ENCODE measurements at regions not wholly inside any gene's neighbourhood (a gene's known extent, or its start where the extent isn't known, plus 50 kb on each side); places are given as distances from the start of the nearest gene placed in this dataset.

DNA sequence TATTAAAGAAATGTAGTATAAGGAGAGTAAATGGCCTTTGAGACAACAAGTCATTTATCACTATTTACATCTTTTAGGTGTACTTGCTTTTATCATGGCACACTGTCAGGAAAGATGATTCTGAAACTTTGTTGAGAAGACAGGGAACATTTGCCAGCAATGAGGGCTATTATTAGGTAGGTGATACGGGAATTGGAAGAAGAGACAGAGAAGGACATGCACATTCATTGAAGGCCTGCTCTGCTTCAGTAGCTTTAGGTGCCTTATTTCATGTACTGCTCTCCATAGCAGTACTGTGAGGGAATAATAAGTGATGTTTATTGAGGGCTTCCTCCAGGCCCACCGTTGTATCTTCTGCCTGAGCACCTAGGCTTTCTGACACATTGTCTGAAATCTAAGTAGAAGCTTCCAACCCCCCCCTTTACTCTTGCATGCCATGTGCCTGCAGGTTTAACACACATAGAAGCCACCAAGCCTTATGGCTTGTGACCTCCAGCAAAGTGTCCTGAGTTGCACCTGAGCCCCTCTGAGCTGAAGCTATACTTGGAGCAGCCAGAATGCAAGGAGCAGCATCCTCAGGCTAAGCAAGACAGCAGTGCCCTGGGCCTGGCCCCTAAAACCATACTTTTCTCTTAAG lies 275.2 kb upstream of the VLDLR start (continued):
- TF ChIP-seq MYC (IDR thresholded peaks at IDR 0.05; ENCODE audit: insufficient read depth, insufficient read length, insufficient replicate concordance, low read length, severe bottlenecking) = no peak

DNA sequence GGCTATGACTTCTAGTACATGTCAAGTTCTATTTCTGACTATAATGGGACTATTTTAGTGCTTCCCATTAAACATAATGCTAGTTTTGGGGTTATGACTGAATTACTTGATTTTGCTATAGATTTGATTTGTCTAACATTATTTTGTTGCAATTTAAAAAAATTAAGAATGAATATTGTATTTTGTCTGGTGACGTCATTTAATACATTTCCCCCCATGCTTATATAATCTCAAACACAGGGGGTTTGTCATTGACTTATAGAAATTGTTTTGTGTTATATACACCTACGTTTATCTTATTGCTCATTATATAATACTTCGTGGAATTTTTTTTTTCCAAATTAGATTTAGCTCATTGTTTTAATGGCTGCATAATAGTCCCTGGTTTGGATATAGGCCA lies 270.3 kb upstream of the VLDLR start:
- DNase-seq (ENCODE audit: low read depth, low spot score) (no peak), FAIRE-seq (no peak), ATAC-seq (no peak)
- Histone ChIP-seq H4K20me1 (ENCODE audit: control insufficient read depth, insufficient read depth) (no peaks in the 10 kb centered on the region), H3K4me1 (ENCODE audit: control insufficient read depth, insufficient read depth, low read length) (no peaks in the 10 kb centered on the region), H3K4me2 (ENCODE audit: control insufficient read depth, insufficient read depth) (no peak overlapping the region), H2AFZ (ENCODE audit: control insufficient read depth, low read depth, low read length) (no peak overlapping the region), H3K9me3 (replicated peaks; ENCODE audit: control insufficient read depth, insufficient read depth, low read length) (no peaks in the 10 kb centered on the region; the same call in 2 of the 3 replicates), H3K79me2 (ENCODE audit: control insufficient read depth, insufficient read depth, low read length) (no peaks in the 10 kb centered on the region), H3K9ac (ENCODE audit: control insufficient read depth, insufficient read depth, low read length) (no peak overlapping the region), H3K27me3 (replicated peaks in 1 of 2; ENCODE audit: control insufficient read depth in 2 of 2, insufficient read depth in 2 of 2, low read length in 1 of 2) (no peaks in the 10 kb centered on the region), H3K4me3 (no peak overlapping the region), H3K36me3 (ENCODE audit: control insufficient read depth in 2 of 2, insufficient read depth in 2 of 2, low read length in 1 of 2) (no peaks in the 10 kb centered on the region), H3K27ac (ENCODE audit: control insufficient read depth, insufficient read depth) (no peak overlapping the region)
- no TSS peak for BruUV-seq (replicated peaks)
- SMC1A ChIA-PET (ENCODE audit: uncharacterized antibody, unreplicated experiment) = no interaction called here
- TF ChIP-seq STAT1 (conservative IDR thresholded peaks at IDR 0.05) (no peak), CHD4 (IDR thresholded peaks at IDR 0.05) (no peak), ZNF207 (IDR thresholded peaks at IDR 0.05; ENCODE audit: borderline replicate concordance) (no peak), LARP7 (IDR thresholded peaks at IDR 0.05) (no peak), HDAC6 (IDR thresholded peaks at IDR 0.05; ENCODE audit: unreplicated experiment) (no peak), CREM (IDR thresholded peaks at IDR 0.05; ENCODE audit: low read depth) (no peak), MTA3 (IDR thresholded peaks at IDR 0.05; ENCODE audit: borderline replicate concordance, low read length) (no peak), NFIC (IDR thresholded peaks at IDR 0.05; ENCODE audit: low read depth, low read length) (no peak), RAD51 (IDR thresholded peaks at IDR 0.05) (no peak), BACH1 (IDR thresholded peaks at IDR 0.05; ENCODE audit: borderline replicate concordance) (no peak)
- TF ChIP-seq, protein P1, sequence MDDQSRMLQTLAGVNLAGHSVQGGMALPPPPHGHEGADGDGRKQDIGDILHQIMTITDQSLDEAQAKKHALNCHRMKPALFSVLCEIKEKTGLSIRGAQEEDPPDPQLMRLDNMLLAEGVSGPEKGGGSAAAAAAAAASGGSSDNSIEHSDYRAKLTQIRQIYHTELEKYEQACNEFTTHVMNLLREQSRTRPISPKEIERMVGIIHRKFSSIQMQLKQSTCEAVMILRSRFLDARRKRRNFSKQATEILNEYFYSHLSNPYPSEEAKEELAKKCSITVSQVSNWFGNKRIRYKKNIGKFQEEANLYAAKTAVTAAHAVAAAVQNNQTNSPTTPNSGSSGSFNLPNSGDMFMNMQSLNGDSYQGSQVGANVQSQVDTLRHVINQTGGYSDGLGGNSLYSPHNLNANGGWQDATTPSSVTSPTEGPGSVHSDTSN (IDR thresholded peaks at IDR 0.05; ENCODE audit: insufficient replicate concordance, low read depth, low read length) = no peak
- TF ChIP-seq, protein P2, sequence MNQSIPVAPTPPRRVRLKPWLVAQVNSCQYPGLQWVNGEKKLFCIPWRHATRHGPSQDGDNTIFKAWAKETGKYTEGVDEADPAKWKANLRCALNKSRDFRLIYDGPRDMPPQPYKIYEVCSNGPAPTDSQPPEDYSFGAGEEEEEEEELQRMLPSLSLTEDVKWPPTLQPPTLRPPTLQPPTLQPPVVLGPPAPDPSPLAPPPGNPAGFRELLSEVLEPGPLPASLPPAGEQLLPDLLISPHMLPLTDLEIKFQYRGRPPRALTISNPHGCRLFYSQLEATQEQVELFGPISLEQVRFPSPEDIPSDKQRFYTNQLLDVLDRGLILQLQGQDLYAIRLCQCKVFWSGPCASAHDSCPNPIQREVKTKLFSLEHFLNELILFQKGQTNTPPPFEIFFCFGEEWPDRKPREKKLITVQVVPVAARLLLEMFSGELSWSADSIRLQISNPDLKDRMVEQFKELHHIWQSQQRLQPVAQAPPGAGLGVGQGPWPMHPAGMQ (IDR thresholded peaks at IDR 0.05; ENCODE audit: borderline replicate concordance) = no peak
- TF ChIP-seq, protein P3, sequence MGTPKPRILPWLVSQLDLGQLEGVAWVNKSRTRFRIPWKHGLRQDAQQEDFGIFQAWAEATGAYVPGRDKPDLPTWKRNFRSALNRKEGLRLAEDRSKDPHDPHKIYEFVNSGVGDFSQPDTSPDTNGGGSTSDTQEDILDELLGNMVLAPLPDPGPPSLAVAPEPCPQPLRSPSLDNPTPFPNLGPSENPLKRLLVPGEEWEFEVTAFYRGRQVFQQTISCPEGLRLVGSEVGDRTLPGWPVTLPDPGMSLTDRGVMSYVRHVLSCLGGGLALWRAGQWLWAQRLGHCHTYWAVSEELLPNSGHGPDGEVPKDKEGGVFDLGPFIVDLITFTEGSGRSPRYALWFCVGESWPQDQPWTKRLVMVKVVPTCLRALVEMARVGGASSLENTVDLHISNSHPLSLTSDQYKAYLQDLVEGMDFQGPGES (IDR thresholded peaks at IDR 0.05) = no peak
- in situ Hi-C loops (cut with MboI) = no loop called here
- 12% methylated on average over 3 of the region's 3 CpGs for WGBS (ENCODE audit: insufficient coverage, insufficient replicate concordance, low lambda C conversion rate, missing lambda C conversion rate)
- CTCF ChIA-PET = no interaction called here
- RAD21 ChIA-PET (ENCODE audit: unreplicated experiment) = no interaction called here
- intact Hi-C loops (cut with micrococcal nuclease; ENCODE audit: unreplicated experiment) = no loop called here
- POLR2A ChIA-PET = no interaction called here
